Kidney epithelial cell (primary cell): ENCODE measurements at regions not wholly inside any gene's neighbourhood (a gene's known extent, or its start where the extent isn't known, plus 50 kb on each side); places are given as distances from the start of the nearest gene placed in this dataset.
"Not testable (repeated sequence)": the region's sequence is repeated elsewhere in the genome, so short reads cannot be mapped to it uniquely, and the experiment has no call there.

Experiments
- DNase-seq: peaks from one replicate; pipeline ENCODE4 v3.0.0-alpha.2; 2010; ENCODE audit warnings: low read depth
- H3K27me3 ChIP-seq: 2 replicates; pipeline ENCODE4 v1.6.0; 2011; ENCODE audit warnings: low read length; ENCODE audit not compliant: control insufficient read depth, insufficient read depth
- H3K36me3 ChIP-seq: 2 replicates; pipeline ENCODE4 v1.5.1; 2011; ENCODE audit warnings: low read length; ENCODE audit not compliant: control insufficient read depth, insufficient read depth
- H3K4me3 ChIP-seq: 2 replicates; pipeline ENCODE4 v1.5.1; 2011; ENCODE audit warnings: low read depth, mild to moderate bottlenecking, control low read depth, low read length
- CTCF ChIP-seq: IDR thresholded peaks from 2 replicates; pipeline ENCODE4 v1.5.1; 2011; ENCODE audit warnings: mild to moderate bottlenecking, moderate library complexity, low read length, control low read depth, inconsistent platforms; ENCODE audit not compliant: insufficient read depth, poor library complexity, severe bottlenecking

- no peak for DNase-seq
- no peaks in the 10 kb centered on the region for H3K36me3 ChIP-seq
- H3K4me3 ChIP-seq = no peak overlapping the region
- no peaks in the 10 kb centered on the region for H3K27me3 ChIP-seq
- no peak for TF ChIP-seq CTCF
Observed at GRCh38 chr2:215861607-215862350, 151.6 kb downstream of the MREG start.

- DNase-seq = no peak
Observed at GRCh38 chr2:215856080-215856479, 157.3 kb downstream of the MREG start.

DNA sequence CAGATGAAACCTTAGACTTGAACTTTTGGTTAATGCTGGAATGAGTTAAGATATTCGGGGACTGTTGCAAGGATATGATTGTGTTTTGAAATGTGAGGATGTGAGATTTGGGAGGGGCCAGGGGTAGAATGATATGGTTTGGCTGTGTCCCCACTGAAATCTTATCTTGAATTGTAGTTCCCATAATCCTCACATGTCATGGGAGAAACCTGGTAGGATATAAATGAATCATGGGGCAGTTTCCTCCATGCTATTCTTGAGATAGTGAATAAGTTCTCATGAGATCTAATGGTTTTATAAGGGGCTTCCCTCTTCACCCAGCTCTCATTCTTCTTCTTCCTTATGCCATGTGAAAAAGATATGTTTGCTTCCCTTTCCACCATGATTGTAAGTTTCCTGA, 158.0 kb downstream of the MREG start:
- not testable (repeated sequence) for H3K4me3 ChIP-seq, H3K27me3 ChIP-seq, H3K36me3 ChIP-seq, DNase-seq

More at GRCh38 chr2:215856080-215856479, 157.3 kb downstream of the MREG start:
- no peak for TF ChIP-seq CTCF
- Histone ChIP-seq H3K4me3 (no peak overlapping the region), H3K27me3 (no peaks in the 10 kb centered on the region), H3K36me3 (no peaks in the 10 kb centered on the region)

DNA sequence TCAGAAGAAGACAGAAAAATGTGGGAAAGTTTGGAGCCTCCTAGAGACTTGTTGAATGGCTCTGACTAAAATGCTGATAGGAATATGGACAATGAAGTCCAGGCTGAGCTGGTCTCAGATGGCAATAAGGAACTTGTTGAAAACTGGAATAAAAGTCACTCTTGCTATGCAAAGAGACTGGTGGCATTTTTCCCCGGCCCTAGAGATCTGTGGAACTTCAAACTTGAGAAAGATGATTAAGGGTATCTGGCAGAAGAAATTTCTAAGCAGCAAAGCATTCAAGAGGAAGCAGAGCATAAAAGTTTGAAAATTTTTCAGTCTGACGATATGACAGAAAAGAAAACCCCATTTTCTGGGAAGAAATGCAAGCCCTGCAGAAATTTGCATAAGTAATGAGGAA, 159.3 kb downstream of the MREG start:
- no peak for DNase-seq
- no peak overlapping the region for H3K4me3 ChIP-seq
- no peak for TF ChIP-seq CTCF

GRCh38 chr2:215851696-215852095, 161.7 kb downstream of the MREG start:
- TF ChIP-seq CTCF = no peak
- no peak for DNase-seq
- H3K27me3 ChIP-seq = no peaks in the 10 kb centered on the region
- no peaks in the 10 kb centered on the region for H3K36me3 ChIP-seq
- H3K4me3 ChIP-seq = no peak overlapping the region

More for the DNA sequence above, 159.3 kb downstream of the MREG start:
- Histone ChIP-seq H3K36me3 (no peaks in the 10 kb centered on the region), H3K27me3 (no peaks in the 10 kb centered on the region)

DNA sequence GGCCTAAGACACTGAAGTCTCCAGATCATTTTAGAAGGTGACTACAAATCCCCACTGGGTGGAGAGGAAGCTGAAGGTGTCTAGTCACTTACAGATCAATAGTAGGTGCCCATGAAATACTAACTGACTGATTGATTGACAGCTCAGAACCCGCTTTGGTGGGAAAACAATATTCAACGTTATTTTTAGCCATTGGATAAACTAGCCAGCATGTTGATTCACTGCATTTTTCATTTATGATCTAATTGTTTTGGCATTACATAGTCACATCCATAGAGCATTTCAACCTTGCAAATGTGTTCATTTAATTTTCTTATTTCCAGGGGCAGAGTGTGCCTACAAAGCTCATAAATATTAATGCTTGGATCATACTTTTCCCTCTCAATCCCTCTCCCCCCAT, 162.3 kb downstream of the MREG start:
- H3K27me3 ChIP-seq = no peaks in the 10 kb centered on the region
- no peak for DNase-seq
- no peaks in the 10 kb centered on the region for H3K36me3 ChIP-seq
- no peak overlapping the region for H3K4me3 ChIP-seq
- no peak for TF ChIP-seq CTCF
